Neuronal stem cell (in vitro differentiated cells): ENCODE measurements at regions not wholly inside any gene's neighbourhood (a gene's known extent, or its start where the extent isn't known, plus 50 kb on each side); places are given as distances from the start of the nearest gene placed in this dataset.

Experiments used
- DNase-seq: peaks from one replicate; pipeline ENCODE4 v3.0.0-alpha.2; 2013; ENCODE audit warnings: low spot score
- H2AFZ ChIP-seq: one replicate; pipeline ENCODE4 v1.6.1; 2013; ENCODE audit warnings: mild to moderate bottlenecking, low read length, inconsistent platforms
- H2AK5ac ChIP-seq: 2 replicates; pipeline ENCODE4 v1.6.1; 2013; ENCODE audit warnings: low read depth, mild to moderate bottlenecking, inconsistent platforms, low read length, moderate library complexity, mixed read lengths
- H2BK120ac ChIP-seq: 2 replicates; pipeline ENCODE4 v1.6.1; 2013; ENCODE audit warnings: low read depth, mild to moderate bottlenecking, inconsistent platforms, low read length, moderate library complexity, mixed read lengths
- H2BK12ac ChIP-seq: one replicate; pipeline ENCODE4 v1.6.1; 2013; ENCODE audit warnings: low read length, inconsistent platforms
- H2BK15ac ChIP-seq: 2 replicates; pipeline ENCODE4 v1.6.1; 2013; ENCODE audit warnings: mild to moderate bottlenecking, low read length, inconsistent platforms, mixed read lengths
- H2BK5ac ChIP-seq: one replicate; pipeline ENCODE4 v1.6.1; 2013; ENCODE audit warnings: inconsistent platforms, mild to moderate bottlenecking, low read length, moderate library complexity
- H3K14ac ChIP-seq: one replicate; pipeline ENCODE4 v1.6.1; 2013; ENCODE audit warnings: low read length, inconsistent platforms
- H3K18ac ChIP-seq: 2 replicates; pipeline ENCODE4 v1.6.1; 2013; ENCODE audit warnings: low read length, inconsistent platforms
- H3K23ac ChIP-seq: 2 replicates; pipeline ENCODE4 v1.6.1; 2013; ENCODE audit warnings: low read depth, mild to moderate bottlenecking, mixed read lengths, low read length, inconsistent platforms; ENCODE audit not compliant: poor library complexity
- H3K27ac ChIP-seq: replicated peaks from 3 replicates; pipeline ENCODE4 v1.5.1; 2013; ENCODE audit warnings: low read length, inconsistent platforms
- H3K27me3 ChIP-seq, 3 experiments: 2 replicates each; pipeline ENCODE4 v1.6.1; 2013; ENCODE audit warnings: low read length in 3 of 3, mild to moderate bottlenecking in 2 of 3, inconsistent platforms in 1 of 3, low read depth in 1 of 3, mixed read lengths in 1 of 3, moderate library complexity in 1 of 3; ENCODE audit not compliant: control insufficient read depth in 3 of 3, insufficient read depth in 3 of 3
- H3K36me3 ChIP-seq, 2 donors: replicated peaks in 1 of 2; 2 replicates each; pipeline ENCODE4 v1.6.1; 2013; ENCODE audit warnings: low read length in 2 of 2; ENCODE audit not compliant: control insufficient read depth in 2 of 2, insufficient read depth in 2 of 2
- H3K4ac ChIP-seq: 2 replicates; pipeline ENCODE4 v1.6.1; 2013; ENCODE audit warnings: inconsistent platforms, mild to moderate bottlenecking, low read length, moderate library complexity
- H3K4me1 ChIP-seq, 2 donors: 1 replicate in 1 of 2; 2 replicates in 1 of 2; pipeline ENCODE4 v1.6.1; 2013; ENCODE audit warnings: low read length in 2 of 2, low read depth in 1 of 2; ENCODE audit not compliant: control insufficient read depth in 2 of 2, insufficient read depth in 1 of 2
- H3K4me2 ChIP-seq: one replicate; pipeline ENCODE4 v1.6.1; 2013; ENCODE audit warnings: mild to moderate bottlenecking, low read length, inconsistent platforms; ENCODE audit not compliant: insufficient read depth, poor library complexity, severe bottlenecking
- H3K4me3 ChIP-seq, 2 donors: 2 replicates each; pipeline ENCODE4 v1.5.1; 2013; ENCODE audit warnings: low read length in 2 of 2, mild to moderate bottlenecking in 2 of 2, inconsistent platforms in 1 of 2, moderate library complexity in 1 of 2
- H3K79me1 ChIP-seq: one replicate; pipeline ENCODE4 v1.6.1; 2013; ENCODE audit warnings: low read depth, mild to moderate bottlenecking, inconsistent platforms, low read length, moderate library complexity
- H3K9ac ChIP-seq: one replicate; pipeline ENCODE4 v1.6.1; 2013; ENCODE audit warnings: mild to moderate bottlenecking, low read depth, low read length, inconsistent platforms; ENCODE audit not compliant: poor library complexity
- H3K9me3 ChIP-seq, 2 donors: replicated peaks in 1 of 2; 2 replicates each; pipeline versions ENCODE3 to v1.6.1; 2013; ENCODE audit warnings: low read length in 2 of 2, mild to moderate bottlenecking in 2 of 2, inconsistent platforms in 1 of 2, low read depth in 1 of 2, mixed read lengths in 1 of 2, moderate library complexity in 1 of 2; ENCODE audit not compliant: control insufficient read depth in 2 of 2, insufficient read depth in 1 of 2
- H4K8ac ChIP-seq: one replicate; pipeline ENCODE4 v1.6.1; 2013; ENCODE audit warnings: low read depth, mild to moderate bottlenecking, inconsistent platforms, low read length, moderate library complexity
- H4K91ac ChIP-seq: one replicate; pipeline ENCODE4 v1.6.1; 2013; ENCODE audit warnings: low read length, low read depth, mild to moderate bottlenecking, inconsistent platforms; ENCODE audit not compliant: poor library complexity
- WGBS, 2 donors: extraction: QIAGEN DNeasy Blood & Tissue Kit; methylation state at CpG; one replicate each; pipeline ENCODE4 v1.1.7; 2013; ENCODE audit warnings: missing lambda C conversion rate in 2 of 2, mixed read lengths in 1 of 2; ENCODE audit not compliant: insufficient read length in 2 of 2, insufficient replicate concordance in 1 of 2; ENCODE audit errors: extremely low coverage in 2 of 2; 5-methylcytosine and 5-hydroxymethylcytosine counted together

DNA sequence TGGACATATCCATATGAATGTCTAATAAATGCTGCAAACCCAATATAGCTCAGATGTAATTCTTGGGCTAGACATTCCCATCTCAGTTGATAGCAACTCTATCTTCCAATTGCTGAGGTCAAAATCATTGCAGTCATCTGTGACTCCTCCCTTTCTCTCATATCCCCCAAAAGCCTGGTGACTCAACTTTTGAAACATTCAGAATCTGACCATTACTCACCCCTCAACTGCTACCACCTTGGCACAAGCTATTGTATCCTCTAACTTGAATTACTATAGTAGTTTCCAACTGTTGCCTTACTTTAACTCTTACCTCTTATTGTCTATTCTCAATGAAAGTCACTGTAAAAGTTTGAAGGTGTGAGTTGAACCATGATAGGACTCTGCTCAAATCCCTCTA, 600.1 kb upstream of the RGMB start:
- Histone ChIP-seq H4K8ac (no peak overlapping the region), H3K79me1 (no peaks in the 10 kb centered on the region), H2BK120ac (no peak overlapping the region), H3K4me3 (no peak overlapping the region), H3K9me3 (no peaks in the 10 kb centered on the region), H2BK5ac (no peak overlapping the region), H3K4me1 (no peaks in the 10 kb centered on the region), H3K36me3 (no peaks in the 10 kb centered on the region), H2AFZ (no peak overlapping the region), H3K14ac (no peak overlapping the region), H3K27me3 (no peaks in the 10 kb centered on the region), H3K9ac (no peak overlapping the region), H2BK12ac (no peak overlapping the region), H3K23ac (no peak overlapping the region), H4K91ac (no peak overlapping the region), H3K4ac (no peak overlapping the region), H2BK15ac (no peak overlapping the region), H3K27ac (no peak overlapping the region), H2AK5ac (no peak overlapping the region), H3K18ac (no peak overlapping the region), H3K4me2 (no peak overlapping the region)
- DNase-seq: no peak

DNA sequence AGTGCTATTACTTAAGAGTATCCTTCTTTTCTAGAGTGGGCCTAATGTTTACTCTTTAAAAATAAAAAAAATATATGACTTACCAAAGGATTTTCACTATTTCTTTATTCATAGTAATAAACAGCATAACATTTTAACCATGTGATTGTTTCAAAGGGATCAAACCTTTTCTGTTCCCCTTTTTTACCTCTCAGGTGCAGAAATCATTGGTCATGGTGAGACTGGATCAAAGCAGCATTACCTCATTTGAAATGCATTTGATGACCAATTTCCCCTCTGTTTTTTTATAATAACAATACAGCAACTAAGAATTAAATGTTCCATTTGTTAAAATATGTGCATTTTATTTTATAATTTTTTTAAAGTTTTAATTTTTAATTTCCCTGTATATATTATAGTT, 598.0 kb upstream of the RGMB start:
- Histone ChIP-seq H3K4me1 (no peaks in the 10 kb centered on the region), H3K27ac (no peak overlapping the region), H3K4me2 (no peak overlapping the region), H3K4me3 (no peak overlapping the region), H3K36me3 (no peaks in the 10 kb centered on the region), H4K91ac (no peak overlapping the region), H3K9ac (no peak overlapping the region), H2BK15ac (no peak overlapping the region), H2BK12ac (no peak overlapping the region), H3K79me1 (no peaks in the 10 kb centered on the region), H3K18ac (no peak overlapping the region), H2BK5ac (no peak overlapping the region), H2AFZ (no peak overlapping the region), H3K23ac (no peak overlapping the region), H4K8ac (no peak overlapping the region), H2BK120ac (no peak overlapping the region), H3K14ac (no peak overlapping the region), H3K27me3 (no peaks in the 10 kb centered on the region), H2AK5ac (no peak overlapping the region), H3K4ac (no peak overlapping the region), H3K9me3 (no peaks in the 10 kb centered on the region)
- DNase-seq: no peak

GRCh38 chr5:98179791-98180755, 593.4 kb upstream of the RGMB start:
- Histone ChIP-seq H3K27ac (no peak overlapping the region), H3K18ac (no peak overlapping the region), H3K27me3 (no peaks in the 10 kb centered on the region), H3K79me1 (no peaks in the 10 kb centered on the region), H2BK5ac (no peak overlapping the region), H3K4me1 (no peaks in the 10 kb centered on the region), H3K4me3 (no peak overlapping the region), H2AK5ac (no peak overlapping the region), H3K4me2 (no peak overlapping the region), H2BK12ac (no peak overlapping the region), H2AFZ (peak overlapping the region; percentile 17), H4K91ac (no peak overlapping the region), H2BK120ac (no peak overlapping the region), H3K23ac (no peak overlapping the region), H3K14ac (no peak overlapping the region), H4K8ac (no peak overlapping the region), H3K4ac (no peak overlapping the region), H2BK15ac (no peak overlapping the region), H3K9ac (no peak overlapping the region), H3K36me3 (no peaks in the 10 kb centered on the region), H3K9me3 (peaks cover 0 to 8% of the 10 kb centered on the region in 2 donors)
- DNase-seq: no peak
- no CpG with 5 or more reads among the region's 8 CpGs for WGBS, 2 donors

- H3K4me2 ChIP-seq: no peak overlapping the region
- H3K27ac ChIP-seq: no peak overlapping the region
- H3K9me3 ChIP-seq: peaks cover 0 to 5% of the 10 kb centered on the region in 2 donors
- no peak overlapping the region for H3K9ac ChIP-seq
- H4K91ac ChIP-seq: no peak overlapping the region
- H3K18ac ChIP-seq: no peak overlapping the region
- H3K79me1 ChIP-seq: no peaks in the 10 kb centered on the region
- H4K8ac ChIP-seq: no peak overlapping the region
- H3K4me3 ChIP-seq: no peak overlapping the region
- no peak overlapping the region for H2BK120ac ChIP-seq
- H3K4ac ChIP-seq: no peak overlapping the region
- no peak overlapping the region for H3K14ac ChIP-seq
- H2BK12ac ChIP-seq: no peak overlapping the region
- DNase-seq: no peak
- H3K23ac ChIP-seq: no peak overlapping the region
- H2BK5ac ChIP-seq: no peak overlapping the region
- H3K27me3 ChIP-seq: no peaks in the 10 kb centered on the region
- H2BK15ac ChIP-seq: no peak overlapping the region
- H2AK5ac ChIP-seq: no peak overlapping the region
- no peaks in the 10 kb centered on the region for H3K4me1 ChIP-seq
- no peaks in the 10 kb centered on the region for H3K36me3 ChIP-seq
- WGBS, 2 donors: no CpG with 5 or more reads among the region's 1 CpG
- no peak overlapping the region for H2AFZ ChIP-seq
These were observed 587.3 kb upstream of the RGMB start for GRCh38 chr5:98186128-98186527.
